HCT116 (cell line): ENCODE measurements at regions not wholly inside any gene's neighbourhood (a gene's known extent, or its start where the extent isn't known, plus 50 kb on each side); places are given as distances from the start of the nearest gene placed in this dataset.

Source experiments
- ATAC-seq: fragments of 200-7000 bp; cut with Tn5 transposase; 2 replicates; pipeline ENCODE4 v1.9.1; 2020; ENCODE audit warnings: mild to moderate bottlenecking, moderate library complexity
- BruUV-seq: library from RNA; stranded (reverse); fragments of 400-500 nt; replicated peaks from 2 replicates; lab custom pipeline; 2021; lab: Mats Ljungman, UMichigan
- CTCF ChIA-PET: fragments of 300-600 bp; sonication (Branson Sonifier 250); formaldehyde crosslinking; loops from one replicate; lab custom pipeline; 2021; ENCODE audit warnings: antibody characterized with exemption; lab: Charles Lee
- POLR2A ChIA-PET: fragments of 300-600, 350-600 bp; sonication (Branson Sonifier 250); formaldehyde crosslinking; loops from one replicate; lab custom pipeline; 2021; ENCODE audit warnings: antibody characterized with exemption; lab: Charles Lee
- RAD21 ChIA-PET, 2 experiments: fragments of 300-600 bp; sonication (Branson Sonifier 250); formaldehyde crosslinking; loops; one replicate each; lab custom pipeline; 2023; ENCODE audit warnings: low total read pairs in 2 of 2; ENCODE audit not compliant: uncharacterized antibody in 2 of 2, unreplicated experiment in 2 of 2, low non-redundant PET in 1 of 2; lab: Charles Lee
- DNase-seq: peaks from one replicate; pipeline ENCODE4 v3.0.0-alpha.2; 2010; ENCODE audit warnings: low read depth, low spot score
- H2AFZ ChIP-seq: fragments of 200-600 bp; shearing (Covaris generic), sonication (generic); 2 replicates; pipeline ENCODE4 v1.6.1; 2017; ENCODE audit warnings: low read depth, mixed run types, mixed read lengths, antibody characterized with exemption, low read length; ENCODE audit not compliant: poor library complexity, severe bottlenecking
- H3K27ac ChIP-seq: 2 replicates; pipeline ENCODE4 v1.5.1; 2012; ENCODE audit warnings: low read depth, low read length
- H3K27me3 ChIP-seq: fragments of 200-600 bp; sonication (generic); 2 replicates; pipeline ENCODE4 v1.6.1; 2016; ENCODE audit warnings: mixed run types, low read length, mixed read lengths; ENCODE audit not compliant: insufficient read depth
- H3K36me3 ChIP-seq, 2 experiments: fragments of 200-500 bp in 1 of 2; fragments of 200-600 bp in 1 of 2; sonication (Bioruptor generic) in 1 of 2; sonication (generic) in 1 of 2; 2 replicates each; pipeline versions ENCODE4 v1.5.1 to v1.6.1; 2014 to 2016; ENCODE audit warnings: low read length in 2 of 2, inconsistent platforms in 1 of 2, mixed read lengths in 1 of 2, mixed run types in 1 of 2; ENCODE audit not compliant: insufficient read depth in 2 of 2, control insufficient read depth in 1 of 2
- H3K4me1 ChIP-seq, 2 experiments: fragments of 200-600 bp in 1 of 2; sonication (generic) in 1 of 2; 2 replicates each; pipeline versions ENCODE4 v1.5.1 to v1.6.1; 2012 to 2017; ENCODE audit warnings: low read length in 2 of 2, inconsistent platforms in 1 of 2, mild to moderate bottlenecking in 1 of 2, mixed read lengths in 1 of 2, mixed run types in 1 of 2, moderate library complexity in 1 of 2; ENCODE audit not compliant: insufficient read depth in 2 of 2, control insufficient read depth in 1 of 2
- H3K4me2 ChIP-seq: fragments of 200-600 bp; sonication (generic); 2 replicates; pipeline ENCODE4 v1.6.1; 2017; ENCODE audit warnings: mixed run types, low read length, mixed read lengths
- H3K4me3 ChIP-seq, 2 experiments: fragments of 200-600 bp in 1 of 2; sonication (generic) in 1 of 2; replicated peaks in 1 of 2; 2 replicates each; pipeline ENCODE4 v1.5.1; 2011 to 2016; ENCODE audit warnings: low read length in 2 of 2, control low read depth in 1 of 2, low read depth in 1 of 2, mild to moderate bottlenecking in 1 of 2, mixed read lengths in 1 of 2, mixed run types in 1 of 2
- H3K79me2 ChIP-seq: fragments of 200-600 bp; sonication (generic); 2 replicates; pipeline ENCODE4 v1.6.1; 2017; ENCODE audit warnings: mild to moderate bottlenecking, mixed run types, low read length, moderate library complexity, mixed read lengths; ENCODE audit not compliant: insufficient read depth
- H3K9ac ChIP-seq: fragments of 200-600 bp; sonication (generic); 2 replicates; pipeline ENCODE4 v1.6.1; 2016; ENCODE audit warnings: low read length, mixed read lengths
- H3K9me2 ChIP-seq: fragments of 200-600 bp; sonication (generic), shearing (Covaris generic); 2 replicates; pipeline ENCODE4 v1.6.1; 2017; ENCODE audit warnings: mixed run types, mild to moderate bottlenecking, moderate library complexity; ENCODE audit not compliant: insufficient read depth
- H3K9me3 ChIP-seq, 2 experiments: fragments of 200-500 bp in 1 of 2; fragments of 200-600 bp in 1 of 2; sonication (Bioruptor generic) in 1 of 2; sonication (generic) in 1 of 2; 2 replicates each; pipeline ENCODE4 v1.6.1; 2014 to 2017; ENCODE audit warnings: low read length in 2 of 2, mixed read lengths in 2 of 2, inconsistent platforms in 1 of 2, low read depth in 1 of 2, mild to moderate bottlenecking in 1 of 2, mixed run types in 1 of 2, moderate library complexity in 1 of 2; ENCODE audit not compliant: control insufficient read depth in 1 of 2, insufficient read depth in 1 of 2
- H4K20me1 ChIP-seq: fragments of 200-600 bp; sonication (generic), shearing (Covaris generic); 2 replicates; pipeline ENCODE4 v1.6.1; 2017; ENCODE audit warnings: mixed run types, mild to moderate bottlenecking, moderate library complexity; ENCODE audit not compliant: insufficient read depth
- CTCF ChIP-seq, 3 experiments: fragments of 200-600 bp in 1 of 3; sonication (generic) in 1 of 3; IDR thresholded peaks in 2 of 3; conservative IDR thresholded peaks in 1 of 3; 2 replicates each; pipeline ENCODE4 v1.5.1; 2012 to 2017; ENCODE audit warnings: low read depth in 2 of 3, low read length in 2 of 3, antibody characterized with exemption in 1 of 3, borderline replicate concordance in 1 of 3, control low read depth in 1 of 3, mild to moderate bottlenecking in 1 of 3, mixed read lengths in 1 of 3, mixed run types in 1 of 3, moderate library complexity in 1 of 3; ENCODE audit not compliant: insufficient read depth in 1 of 3
- ELF1 ChIP-seq: IDR thresholded peaks from 2 replicates; pipeline ENCODE4 v1.6.1; 2012; ENCODE audit warnings: low read depth, borderline replicate concordance
- EZH2phosphoT487 ChIP-seq: fragments of 200-600 bp; IDR thresholded peaks from 2 replicates; pipeline ENCODE4 v1.6.1; 2018; ENCODE audit warnings: antibody characterized with exemption, borderline replicate concordance
- FOSL1 ChIP-seq: IDR thresholded peaks from 2 replicates; pipeline ENCODE4 v1.6.1; 2012; ENCODE audit warnings: low read depth
- POLR2AphosphoS5 ChIP-seq: IDR thresholded peaks from 2 replicates; pipeline ENCODE4 v1.6.1; 2011; ENCODE audit warnings: mild to moderate bottlenecking, low read depth, low read length, moderate library complexity
- REST ChIP-seq: IDR thresholded peaks from 2 replicates; pipeline ENCODE4 v1.6.1; 2012; ENCODE audit warnings: low read depth
- SIN3A ChIP-seq: IDR thresholded peaks from 2 replicates; pipeline ENCODE4 v1.6.1; 2012; ENCODE audit warnings: low read depth
- SP1 ChIP-seq: IDR thresholded peaks from 2 replicates; pipeline ENCODE4 v1.6.1; 2012; ENCODE audit warnings: low read depth
- SRF ChIP-seq: IDR thresholded peaks from 2 replicates; pipeline ENCODE4 v1.6.1; 2012; ENCODE audit warnings: low read depth
- TCF7L2 ChIP-seq: IDR thresholded peaks from 2 replicates; pipeline ENCODE4 v1.7.0; 2011; ENCODE audit warnings: borderline replicate concordance, inconsistent platforms; ENCODE audit not compliant: insufficient read depth, insufficient read length; ENCODE audit errors: extremely low read depth
- ZFX ChIP-seq: fragments of 450-650 bp; IDR thresholded peaks from 2 replicates; pipeline ENCODE4 v1.6.1; 2017
- intact Hi-C: fragments of 100-400 bp; cut with micrococcal nuclease; formaldehyde crosslinking; loops from 2 replicates; pipeline ENCODE4 v1.10.0; 2022

DNA sequence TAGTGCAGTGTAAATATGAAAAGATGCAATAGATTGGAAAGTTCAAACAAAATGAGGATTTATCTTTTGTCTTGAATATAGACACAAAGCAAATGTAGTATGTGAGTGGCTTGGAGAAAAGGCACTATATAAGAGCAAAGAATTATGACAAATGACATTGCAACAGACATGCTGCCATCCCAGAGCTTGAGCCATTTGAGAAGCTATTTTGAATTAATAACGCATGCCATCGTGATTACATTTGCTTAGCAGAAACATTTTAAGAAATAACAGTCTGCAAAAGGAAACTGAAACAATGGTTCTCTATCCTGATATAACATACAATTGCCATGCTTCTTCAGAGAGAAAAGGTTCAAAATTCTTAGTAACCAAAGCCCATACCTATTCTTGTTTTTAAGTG, 677.1 kb downstream of the ZEB2 start:
- DNase-seq (no peak), ATAC-seq (no peak)
- Histone ChIP-seq H3K4me1 (no peaks in the 10 kb centered on the region), H3K27me3 (no peaks in the 10 kb centered on the region), H3K4me3 (no peak overlapping the region), H3K9me3 (no peaks in the 10 kb centered on the region), H3K79me2 (no peaks in the 10 kb centered on the region), H2AFZ (no peak overlapping the region), H3K9me2 (no peaks in the 10 kb centered on the region), H4K20me1 (no peaks in the 10 kb centered on the region), H3K4me2 (no peak overlapping the region), H3K27ac (no peak overlapping the region), H3K9ac (no peak overlapping the region), H3K36me3 (no peaks in the 10 kb centered on the region)
- RAD21 ChIA-PET: no interaction called here
- CTCF ChIA-PET: no interaction called here
- TF ChIP-seq EZH2phosphoT487 (no peak), CTCF (IDR thresholded peaks at IDR 0.05 in 2 of 3, conservative IDR thresholded peaks at IDR 0.05 in 1 of 3; ENCODE audit: borderline replicate concordance in 1 of 3, insufficient read depth in 1 of 3, low read depth in 2 of 3, low read length in 2 of 3) (no peak), ELF1 (no peak), SIN3A (no peak), ZFX (no peak), FOSL1 (no peak), REST (no peak), POLR2AphosphoS5 (no peak), TCF7L2 (no peak), SRF (no peak), SP1 (no peak)
- BruUV-seq: no TSS peak
- POLR2A ChIA-PET: no interaction called here
- intact Hi-C loops: loop anchor here (5.0 kb wide), 1 partner anchor 1909 kb away; no protein-coding TSS in a partner anchor
